GM12874 (cell line): ENCODE measurements at regions not wholly inside any gene's neighbourhood (a gene's known extent, or its start where the extent isn't known, plus 50 kb on each side); places are given as distances from the start of the nearest gene placed in this dataset.

Experiments used
- TF ChIP-seq, protein P1 (sequence below): IDR thresholded peaks from 2 replicates; pipeline ENCODE4 v1.5.1; 2011; ENCODE audit warnings: low read depth, mild to moderate bottlenecking, control low read depth, low read length, moderate library complexity; ENCODE audit not compliant: insufficient read depth

- TF ChIP-seq, protein P1, sequence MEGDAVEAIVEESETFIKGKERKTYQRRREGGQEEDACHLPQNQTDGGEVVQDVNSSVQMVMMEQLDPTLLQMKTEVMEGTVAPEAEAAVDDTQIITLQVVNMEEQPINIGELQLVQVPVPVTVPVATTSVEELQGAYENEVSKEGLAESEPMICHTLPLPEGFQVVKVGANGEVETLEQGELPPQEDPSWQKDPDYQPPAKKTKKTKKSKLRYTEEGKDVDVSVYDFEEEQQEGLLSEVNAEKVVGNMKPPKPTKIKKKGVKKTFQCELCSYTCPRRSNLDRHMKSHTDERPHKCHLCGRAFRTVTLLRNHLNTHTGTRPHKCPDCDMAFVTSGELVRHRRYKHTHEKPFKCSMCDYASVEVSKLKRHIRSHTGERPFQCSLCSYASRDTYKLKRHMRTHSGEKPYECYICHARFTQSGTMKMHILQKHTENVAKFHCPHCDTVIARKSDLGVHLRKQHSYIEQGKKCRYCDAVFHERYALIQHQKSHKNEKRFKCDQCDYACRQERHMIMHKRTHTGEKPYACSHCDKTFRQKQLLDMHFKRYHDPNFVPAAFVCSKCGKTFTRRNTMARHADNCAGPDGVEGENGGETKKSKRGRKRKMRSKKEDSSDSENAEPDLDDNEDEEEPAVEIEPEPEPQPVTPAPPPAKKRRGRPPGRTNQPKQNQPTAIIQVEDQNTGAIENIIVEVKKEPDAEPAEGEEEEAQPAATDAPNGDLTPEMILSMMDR = no peak
Measured at GRCh38 chr18:42611134-42611533, 504.4 kb downstream of the RIT2 start.

DNA sequence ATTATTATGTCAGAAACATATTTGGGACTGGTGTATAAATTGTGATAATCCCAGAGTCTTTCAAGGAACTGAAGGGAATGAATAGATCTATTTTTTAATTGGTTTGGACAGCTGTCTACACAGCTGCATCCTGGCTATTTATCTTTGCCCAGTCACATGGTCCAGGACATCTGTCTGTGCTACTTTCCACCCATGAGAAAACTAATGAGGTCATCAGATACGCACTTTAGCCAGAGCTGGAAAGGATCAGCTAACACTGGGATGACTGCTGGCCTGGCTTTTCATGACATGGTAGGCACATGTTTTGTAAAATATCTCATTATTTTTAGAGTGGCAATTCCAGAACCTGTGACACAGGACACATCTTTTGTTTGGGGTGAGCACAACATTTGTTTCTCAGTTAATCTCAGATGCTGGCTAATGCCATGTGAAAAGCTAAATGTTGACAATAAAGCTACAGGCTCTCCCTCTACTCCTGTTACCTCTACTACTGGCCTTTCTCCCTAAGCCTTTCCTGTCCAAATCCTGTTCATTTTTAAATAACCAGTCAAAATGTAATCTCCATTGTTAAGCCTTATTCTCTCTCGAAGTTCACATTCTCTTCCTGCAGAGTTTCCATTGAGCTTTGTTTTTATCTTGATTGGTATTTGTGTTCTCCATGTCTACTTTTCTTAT, 500.7 kb downstream of the RIT2 start:
- TF ChIP-seq, protein P1 = no peak

- TF ChIP-seq, protein P1 = no peak
Measured at GRCh38 chr18:42617221-42617620, 498.3 kb downstream of the RIT2 start.

GRCh38 chr18:42619771-42620170, 495.7 kb downstream of the RIT2 start:
- TF ChIP-seq, protein P1 = no peak

GRCh38 chr18:42620657-42621056, 494.8 kb downstream of the RIT2 start:
- TF ChIP-seq, protein P1 = no peak

DNA sequence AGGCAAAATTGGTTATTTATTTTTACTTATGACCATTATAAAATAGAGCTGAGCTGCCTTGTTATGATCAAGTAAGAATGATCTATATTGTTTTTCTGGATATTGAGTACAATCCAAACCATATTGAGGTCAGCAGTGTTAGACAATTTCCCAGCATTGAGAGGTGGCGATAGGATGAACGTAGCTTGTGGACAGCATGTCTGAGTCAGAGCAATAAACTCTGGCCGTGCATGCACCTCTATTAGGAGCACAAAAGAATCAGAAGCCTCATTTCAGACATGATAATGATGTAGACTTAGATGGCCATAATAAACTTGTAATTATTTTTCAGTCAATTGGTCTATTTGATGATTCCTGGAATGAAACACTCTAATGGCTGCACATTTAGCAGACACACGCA, 491.6 kb downstream of the RIT2 start:
- TF ChIP-seq, protein P1 = no peak

- TF ChIP-seq, protein P1 = no peak
Measured at GRCh38 chr18:42632801-42633200, 482.7 kb downstream of the RIT2 start.
